NOMO-1 treated with dmso at 0.1 percent for 144 hours (cell line): ENCODE measurements at regions not wholly inside any gene's neighbourhood (a gene's known extent, or its start where the extent isn't known, plus 50 kb on each side); places are given as distances from the start of the nearest gene placed in this dataset.
A peak's percentile ranks its signal among the peaks of the same experiment; 100 is the strongest.

Source experiments
- DNase-seq: peaks from one replicate; lab custom pipeline; 2025; ENCODE audit not compliant: unreplicated experiment; lab: John Stamatoyannopoulos, UW

GRCh38 chr1:109827466-109827865, 63.7 kb upstream of the EPS8L3 start:
- DNase-seq = no peak

DNA sequence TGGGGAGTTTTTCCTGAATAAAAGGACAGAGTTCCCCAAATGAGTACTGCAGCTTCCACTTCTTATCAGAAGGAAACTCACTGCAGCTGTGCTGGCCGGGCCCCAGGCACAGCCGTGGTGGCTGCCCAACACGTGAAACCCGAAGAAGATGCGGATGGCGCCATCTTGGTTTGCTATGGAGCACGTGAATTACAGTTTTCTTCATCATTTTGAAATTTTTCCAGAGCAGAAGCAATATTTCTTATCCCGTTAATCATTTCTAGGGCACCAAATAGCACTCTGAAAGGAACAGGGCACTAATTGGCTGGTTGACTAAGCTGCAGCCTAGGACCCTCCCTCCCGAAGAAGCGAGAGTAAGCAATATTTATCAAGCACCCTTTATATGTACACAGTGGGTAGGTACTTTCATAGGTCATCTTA, 63.2 kb upstream of the EPS8L3 start:
- DNase-seq = no peak

DNA sequence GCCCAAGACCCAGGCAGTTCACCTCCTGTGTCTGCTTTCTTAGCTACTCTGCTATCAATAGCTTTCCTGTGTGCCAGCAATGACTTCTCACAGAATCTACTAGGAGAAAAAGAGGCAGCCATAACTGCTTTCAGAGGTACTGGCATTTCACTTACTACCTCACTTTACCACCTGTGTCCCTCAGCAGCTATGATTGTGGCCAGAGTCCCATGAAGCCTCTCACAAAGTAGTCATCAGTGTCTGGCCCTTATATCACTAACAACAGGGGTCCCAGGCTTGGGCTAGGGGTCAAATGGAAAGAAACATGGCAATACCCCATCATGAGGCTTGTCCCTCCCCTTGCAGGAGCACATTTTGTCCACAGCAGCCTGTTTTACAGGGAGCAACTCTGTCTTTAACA, 62.7 kb upstream of the EPS8L3 start:
- DNase-seq = no peak

DNA sequence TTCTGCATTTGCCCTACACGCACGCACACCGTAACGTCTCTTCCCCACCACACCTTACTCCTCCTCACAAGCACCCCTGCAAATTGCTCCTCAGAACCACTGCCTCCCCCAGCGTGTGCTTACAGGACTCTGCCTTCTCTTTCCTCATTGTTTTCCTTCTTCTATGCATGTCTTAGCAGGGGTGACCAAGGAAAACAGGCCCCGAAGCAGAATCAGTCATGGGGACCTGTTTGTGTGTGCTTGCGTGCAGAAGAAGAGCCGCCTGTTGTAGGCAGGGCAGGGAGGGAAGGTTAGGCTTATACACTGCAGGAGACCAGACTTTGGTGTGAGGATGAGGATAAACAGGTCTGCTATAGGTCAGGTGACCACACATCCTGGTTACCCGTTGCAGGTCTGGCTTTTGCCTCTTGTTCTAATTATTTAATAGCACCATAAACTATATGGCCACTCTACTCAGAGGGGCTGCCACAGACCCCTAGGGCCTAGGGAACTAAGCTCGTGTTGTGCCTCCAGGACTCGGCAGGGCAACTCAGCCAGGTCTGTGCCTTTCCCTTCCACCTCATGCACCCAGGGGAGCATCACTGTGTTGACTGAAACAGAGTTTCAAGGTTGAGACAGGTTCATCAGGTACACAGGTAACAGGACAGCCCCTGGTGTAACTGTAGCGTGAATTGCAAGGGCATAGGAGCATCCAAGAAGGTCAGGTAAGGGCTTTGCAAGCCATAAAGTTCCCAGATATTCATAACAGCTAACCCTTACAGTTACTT, 60.8 kb upstream of the EPS8L3 start:
- DNase-seq = no peak

DNA sequence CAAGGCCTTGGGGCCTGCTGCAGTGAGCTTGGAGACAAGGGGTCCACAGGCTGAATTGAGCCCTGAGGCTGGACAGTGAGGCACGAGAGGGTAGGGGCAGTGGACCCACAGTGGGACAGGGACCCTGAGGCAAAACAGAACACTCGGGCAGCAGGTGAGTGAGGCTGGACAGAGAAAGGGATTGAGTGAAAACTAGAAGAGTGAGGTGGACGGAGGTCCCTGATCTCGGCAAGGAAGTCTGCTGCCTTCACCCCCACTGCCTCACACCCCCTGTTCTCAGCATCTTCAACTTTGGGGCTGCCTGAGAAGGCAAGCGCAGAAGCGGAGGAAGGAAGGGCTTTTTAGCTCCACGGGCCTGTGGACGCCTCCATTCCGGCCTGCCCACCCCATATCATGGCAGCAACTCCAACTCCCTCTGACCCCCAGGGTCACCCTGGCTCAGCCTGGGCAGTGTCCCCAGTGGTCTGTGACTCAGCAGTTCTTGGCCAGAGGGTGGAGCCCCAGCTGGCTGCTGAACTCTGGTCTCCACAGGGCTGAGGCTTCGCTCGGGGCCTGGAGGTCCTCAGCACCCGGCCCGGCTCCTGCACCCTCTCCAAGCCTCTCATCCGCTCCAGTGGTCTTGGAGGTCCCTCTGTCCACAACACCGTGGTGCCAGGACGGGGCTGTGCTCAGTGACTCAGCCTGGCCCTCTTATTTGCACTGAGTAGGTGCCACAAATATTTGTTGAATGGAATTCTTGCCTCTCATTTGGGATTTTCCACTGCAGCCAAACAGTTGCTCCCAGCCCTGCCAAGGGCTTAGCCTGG, 60.0 kb upstream of the EPS8L3 start:
- DNase-seq = no peak

- DNase-seq = no peak
These were observed 59.2 kb upstream of the EPS8L3 start for GRCh38 chr1:109822749-109823542.

GRCh38 chr1:109821831-109822745, 58.4 kb upstream of the EPS8L3 start:
- DNase-seq = no peak

DNA sequence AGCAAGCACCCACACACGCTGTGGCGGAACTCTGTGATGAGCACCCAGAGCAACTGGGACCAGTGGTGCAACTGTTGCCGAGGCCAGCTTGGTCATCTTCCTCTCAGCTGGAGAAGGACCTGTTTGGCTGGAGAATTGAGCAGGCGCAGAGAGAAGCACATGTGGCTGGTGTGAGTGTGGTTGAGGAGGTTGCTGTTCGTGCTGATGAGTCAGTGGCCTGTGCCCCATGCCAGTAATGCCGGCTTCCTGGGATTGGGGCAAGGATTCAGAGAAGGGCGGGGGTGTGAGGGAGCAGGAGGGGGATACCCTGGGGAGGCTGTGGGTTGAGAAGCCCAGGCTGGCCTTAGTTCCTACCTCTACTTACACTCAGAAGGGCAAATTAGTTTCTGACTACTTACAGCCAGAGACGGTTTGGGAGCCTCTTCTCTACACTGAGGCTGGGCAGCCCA, 57.5 kb upstream of the EPS8L3 start:
- DNase-seq = peak; percentile 22

- DNase-seq = no peak
These were observed 56.2 kb upstream of the EPS8L3 start for GRCh38 chr1:109819906-109820305.

DNA sequence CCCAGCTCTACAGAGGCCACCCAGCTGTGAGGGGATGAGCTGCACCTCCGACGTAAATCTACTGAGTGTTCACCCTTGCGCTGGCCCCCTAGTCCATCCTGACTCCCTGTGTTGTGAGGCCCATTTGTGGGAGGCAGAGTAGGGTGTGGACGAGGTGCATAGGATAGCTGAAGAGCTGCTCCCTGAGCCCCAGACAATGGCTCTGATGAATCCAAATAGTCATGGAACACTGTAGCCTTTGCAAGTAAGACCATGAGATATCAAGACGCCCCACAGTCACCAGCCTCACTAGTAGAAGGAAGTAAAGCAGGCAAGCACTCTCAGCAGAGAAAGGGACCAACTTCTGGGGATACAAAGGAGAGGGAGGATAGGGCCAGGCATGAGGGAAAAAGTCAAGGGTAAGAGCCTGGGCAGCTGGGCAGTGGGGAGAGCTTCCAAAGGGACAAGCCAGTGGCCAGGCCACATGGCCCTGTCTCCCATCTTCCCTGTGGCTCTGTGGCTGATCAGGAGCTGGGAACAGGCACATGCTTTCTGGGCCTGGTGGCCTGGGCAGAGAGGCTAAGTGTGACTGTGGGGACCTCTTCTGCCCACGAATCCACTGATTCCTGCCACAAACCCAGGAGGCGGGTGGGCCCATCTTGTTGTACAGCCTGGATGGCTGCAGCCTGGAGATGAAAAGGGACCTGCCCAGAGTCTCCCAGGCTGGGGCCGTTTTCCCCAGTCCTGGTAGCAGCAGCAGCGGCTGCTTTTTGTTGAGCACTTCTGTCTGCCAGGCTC, 55.5 kb upstream of the EPS8L3 start:
- DNase-seq = no peak

- no peak for DNase-seq
These were observed 54.7 kb upstream of the EPS8L3 start for GRCh38 chr1:109818271-109818987.

DNA sequence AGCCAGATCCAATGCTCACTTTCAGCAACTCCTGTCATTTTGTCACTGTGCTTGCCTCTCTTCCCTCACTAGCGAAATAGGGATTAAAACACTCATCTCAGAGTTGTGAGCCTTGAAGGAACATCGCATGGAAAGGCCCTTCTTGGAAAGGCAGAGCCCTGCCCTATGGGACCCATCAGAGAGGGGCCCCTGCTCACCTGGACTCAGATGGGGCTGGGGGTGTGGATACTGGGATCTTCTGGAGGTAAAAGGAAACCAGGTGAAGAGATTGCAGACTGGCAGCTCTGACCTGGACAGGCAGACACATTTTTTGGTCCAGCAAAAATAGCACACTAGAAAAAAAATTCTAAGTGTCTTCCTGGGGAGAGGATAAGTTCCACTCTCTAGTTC, 54.2 kb upstream of the EPS8L3 start:
- DNase-seq = no peak

DNA sequence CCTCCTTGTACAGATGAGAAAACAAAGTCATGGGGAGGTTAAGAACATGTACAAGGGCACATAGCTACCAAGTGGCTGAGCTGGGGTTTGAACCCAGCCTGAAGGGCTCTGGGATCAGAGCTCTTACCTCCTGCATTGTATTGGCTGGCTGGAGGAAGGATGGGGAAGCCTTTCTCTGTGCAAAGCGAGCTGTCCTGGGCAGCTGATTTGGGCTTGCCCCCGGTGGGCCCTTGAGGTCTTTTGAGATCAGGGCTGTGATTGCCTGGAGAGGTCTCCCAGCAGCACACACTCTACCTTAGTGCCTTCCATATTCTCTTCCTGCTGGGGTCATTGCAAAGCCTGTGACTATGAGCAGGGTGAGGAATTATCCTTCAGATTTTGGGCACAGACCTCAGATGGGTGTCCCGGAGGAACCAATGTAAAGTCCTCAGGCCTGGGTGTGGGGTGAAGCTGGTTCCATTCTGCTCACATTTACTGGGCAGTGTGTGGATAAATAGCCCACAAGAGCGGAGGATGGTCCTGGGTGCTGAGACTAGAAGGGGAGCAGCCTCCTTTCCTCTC, 53.3 kb upstream of the EPS8L3 start:
- no peak for DNase-seq

- peak; percentile 94 for DNase-seq
These were observed 52.6 kb upstream of the EPS8L3 start for GRCh38 chr1:109816175-109816811.

- no peak for DNase-seq
These were observed 52.1 kb upstream of the EPS8L3 start for GRCh38 chr1:109815809-109816174.

DNA sequence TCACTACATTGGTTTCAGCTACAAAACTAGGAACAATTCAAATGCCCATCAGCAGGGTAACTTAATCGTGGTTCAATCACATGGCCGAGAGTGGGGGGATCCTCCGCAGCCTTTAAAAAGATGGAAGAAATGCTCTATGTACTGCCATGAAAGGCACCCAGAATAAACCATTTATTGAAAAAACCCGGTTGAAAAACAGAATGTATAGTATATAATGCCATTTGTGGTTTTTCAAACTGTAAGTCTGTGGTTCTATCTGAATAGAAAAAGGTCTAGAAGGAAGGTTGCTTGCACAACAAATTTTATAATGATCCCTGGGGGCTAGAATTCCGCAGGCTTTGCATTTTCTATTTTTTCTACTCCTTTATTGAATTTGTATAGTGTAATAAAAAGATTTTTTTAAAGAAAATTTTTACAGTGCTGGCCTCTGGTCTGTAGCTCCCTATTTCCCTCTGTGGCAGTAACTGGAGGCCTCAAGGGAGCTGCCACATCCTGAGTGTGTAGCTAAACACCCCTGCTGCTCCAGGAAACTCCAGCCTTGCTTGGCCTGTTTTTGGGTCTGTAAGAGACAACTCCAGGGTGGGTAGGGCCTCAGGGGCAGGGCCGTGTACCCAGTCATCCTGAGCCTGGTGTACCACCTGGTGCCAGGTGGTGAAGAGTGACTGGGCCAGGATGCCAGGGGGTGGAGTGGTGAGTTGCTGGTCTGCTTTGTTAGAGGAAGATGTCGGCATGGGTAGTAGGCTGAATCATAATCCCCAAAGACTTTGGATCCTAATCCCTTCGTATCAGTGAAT, 51.5 kb upstream of the EPS8L3 start:
- no peak for DNase-seq

GRCh38 chr1:109814223-109814622, 50.5 kb upstream of the EPS8L3 start:
- DNase-seq = no peak
